ENCODE measurements at regions not wholly inside any gene's neighbourhood (a gene's known extent, or its start where the extent isn't known, plus 50 kb on each side); places are given as distances from the start of the nearest gene placed in this dataset.

DNA sequence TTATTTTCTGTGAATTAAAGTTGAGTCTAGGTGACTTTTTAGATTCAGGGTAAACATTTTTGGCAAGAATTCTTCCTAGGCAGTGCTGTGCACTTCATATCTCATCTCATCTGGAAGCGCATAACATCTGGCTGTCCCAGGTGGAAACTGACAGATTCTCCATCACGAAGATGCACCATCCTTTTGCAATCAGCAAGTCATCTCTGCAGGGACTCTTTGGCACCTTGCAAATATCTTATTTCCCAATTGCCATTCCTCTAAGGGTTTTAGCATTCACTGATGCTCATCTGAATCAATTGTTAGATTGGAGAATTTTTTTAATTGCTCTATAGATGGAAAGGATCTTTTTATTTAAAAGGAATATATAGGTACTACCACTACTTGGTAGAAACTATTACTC, 282.7 kb upstream of the ATP10A start:
- no peak overlapping the region for H3K9ac ChIP-seq (ENCODE audit: low read length)
- no peak overlapping the region for H3K4me2 ChIP-seq (replicated peaks; ENCODE audit: low read depth, low read length, poor library complexity, severe bottlenecking)
- H3K4me1 Mint-ChIP-seq, result no peaks in the 10 kb centered on the region
- H3K27me3 Mint-ChIP-seq, result peaks cover 3% of the 10 kb centered on the region
- H3K4me3 ChIP-seq (ENCODE audit: control extremely low read depth in 1 of 5, extremely low read depth in 1 of 5, insufficient read depth in 1 of 5, low read depth in 2 of 5, low read length in 4 of 5), result no peak overlapping the region
- H3K27ac ChIP-seq (ENCODE audit: low read length in 2 of 2), result no peak overlapping the region
- H3K79me2 ChIP-seq (ENCODE audit: control insufficient read depth, insufficient read depth, low read length), result no peaks in the 10 kb centered on the region
- H4K20me1 ChIP-seq (ENCODE audit: control insufficient read depth, insufficient read depth, low read length, poor library complexity, severe bottlenecking), result no peaks in the 10 kb centered on the region
- 88% methylated on average over 2 of the region's 2 CpGs for WGBS (ENCODE audit: insufficient coverage)
- ChIA-PET CTCF (no interaction called here), POLR2A (no interaction called here)
- no peak overlapping the region for H3K27ac Mint-ChIP-seq
- ATAC-seq (ENCODE audit: low read depth) (no peak), DNase-seq (no peak)
- H2AFZ ChIP-seq (ENCODE audit: insufficient read depth, low read depth, low read length, poor library complexity, severe bottlenecking), result no peak overlapping the region
- intact Hi-C loops (cut with micrococcal nuclease), result no loop called here
- no peak overlapping the region for H3K4me3 Mint-ChIP-seq
- peaks cover 5% of the 10 kb centered on the region for H3K9me3 Mint-ChIP-seq (ENCODE audit: insufficient read depth)
- H3K9me3 ChIP-seq (ENCODE audit: control extremely low read depth in 1 of 3, control insufficient read depth in 2 of 3, insufficient read depth in 1 of 3, low read length in 2 of 3), result peaks cover 0 to 3% (median 0%) of the 10 kb centered on the region in 3 donors
- H3K36me3 ChIP-seq (replicated peaks in 1 of 2; ENCODE audit: control extremely low read depth in 1 of 2, control insufficient read depth in 1 of 2, extremely low read depth in 1 of 2, insufficient read depth in 2 of 2, low read length in 1 of 2), result no peaks in the 10 kb centered on the region
- no peaks in the 10 kb centered on the region for H3K4me1 ChIP-seq (ENCODE audit: control insufficient read depth in 2 of 2, insufficient read depth in 2 of 2, low read length in 2 of 2)
- TF ChIP-seq, protein P1, sequence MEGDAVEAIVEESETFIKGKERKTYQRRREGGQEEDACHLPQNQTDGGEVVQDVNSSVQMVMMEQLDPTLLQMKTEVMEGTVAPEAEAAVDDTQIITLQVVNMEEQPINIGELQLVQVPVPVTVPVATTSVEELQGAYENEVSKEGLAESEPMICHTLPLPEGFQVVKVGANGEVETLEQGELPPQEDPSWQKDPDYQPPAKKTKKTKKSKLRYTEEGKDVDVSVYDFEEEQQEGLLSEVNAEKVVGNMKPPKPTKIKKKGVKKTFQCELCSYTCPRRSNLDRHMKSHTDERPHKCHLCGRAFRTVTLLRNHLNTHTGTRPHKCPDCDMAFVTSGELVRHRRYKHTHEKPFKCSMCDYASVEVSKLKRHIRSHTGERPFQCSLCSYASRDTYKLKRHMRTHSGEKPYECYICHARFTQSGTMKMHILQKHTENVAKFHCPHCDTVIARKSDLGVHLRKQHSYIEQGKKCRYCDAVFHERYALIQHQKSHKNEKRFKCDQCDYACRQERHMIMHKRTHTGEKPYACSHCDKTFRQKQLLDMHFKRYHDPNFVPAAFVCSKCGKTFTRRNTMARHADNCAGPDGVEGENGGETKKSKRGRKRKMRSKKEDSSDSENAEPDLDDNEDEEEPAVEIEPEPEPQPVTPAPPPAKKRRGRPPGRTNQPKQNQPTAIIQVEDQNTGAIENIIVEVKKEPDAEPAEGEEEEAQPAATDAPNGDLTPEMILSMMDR (IDR thresholded peaks at IDR 0.05), result no peak
- no peak for TF ChIP-seq EZH2 (IDR thresholded peaks at IDR 0.05; ENCODE audit: borderline replicate concordance, insufficient read depth, low read depth, low read length, poor library complexity, severe bottlenecking)
- no peaks in the 10 kb centered on the region for H3K27me3 ChIP-seq (replicated peaks in 1 of 4; ENCODE audit: control extremely low read depth in 1 of 4, control insufficient read depth in 3 of 4, insufficient read depth in 4 of 4, low read length in 3 of 4)

GRCh38 chr15:26144836-26145235, 281.7 kb upstream of the ATP10A start:
- no peaks in the 10 kb centered on the region for H3K79me2 ChIP-seq (ENCODE audit: control insufficient read depth, insufficient read depth, low read length)
- no peak overlapping the region for H3K27ac ChIP-seq (ENCODE audit: low read length in 2 of 2)
- H3K4me1 Mint-ChIP-seq, result no peaks in the 10 kb centered on the region
- H3K9ac ChIP-seq (ENCODE audit: low read length), result no peak overlapping the region
- WGBS (ENCODE audit: insufficient coverage), result 88% methylated on average over 3 of the region's 4 CpGs
- ChIA-PET POLR2A (no interaction called here), CTCF (no interaction called here)
- H3K4me3 Mint-ChIP-seq, result no peak overlapping the region
- H3K27me3 Mint-ChIP-seq, result no peaks in the 10 kb centered on the region
- intact Hi-C loops (cut with micrococcal nuclease), result no loop called here
- H3K4me3 ChIP-seq (ENCODE audit: control extremely low read depth in 1 of 5, extremely low read depth in 1 of 5, insufficient read depth in 1 of 5, low read depth in 2 of 5, low read length in 4 of 5), result no peak overlapping the region
- DNase-seq (no peak), ATAC-seq (ENCODE audit: low read depth) (no peak)
- no peaks in the 10 kb centered on the region for H3K36me3 ChIP-seq (replicated peaks in 1 of 2; ENCODE audit: control extremely low read depth in 1 of 2, control insufficient read depth in 1 of 2, extremely low read depth in 1 of 2, insufficient read depth in 2 of 2, low read length in 1 of 2)
- H3K27ac Mint-ChIP-seq, result no peak overlapping the region
- no peaks in the 10 kb centered on the region for H3K27me3 ChIP-seq (replicated peaks in 1 of 4; ENCODE audit: control extremely low read depth in 1 of 4, control insufficient read depth in 3 of 4, insufficient read depth in 4 of 4, low read length in 3 of 4)
- TF ChIP-seq, protein P1 (IDR thresholded peaks at IDR 0.05), result no peak
- no peak for TF ChIP-seq EZH2 (IDR thresholded peaks at IDR 0.05; ENCODE audit: borderline replicate concordance, insufficient read depth, low read depth, low read length, poor library complexity, severe bottlenecking)
- H3K4me1 ChIP-seq (ENCODE audit: control insufficient read depth in 2 of 2, insufficient read depth in 2 of 2, low read length in 2 of 2), result no peaks in the 10 kb centered on the region
- H3K4me2 ChIP-seq (replicated peaks; ENCODE audit: low read depth, low read length, poor library complexity, severe bottlenecking), result no peak overlapping the region
- no peaks in the 10 kb centered on the region for H4K20me1 ChIP-seq (ENCODE audit: control insufficient read depth, insufficient read depth, low read length, poor library complexity, severe bottlenecking)
- H2AFZ ChIP-seq (ENCODE audit: insufficient read depth, low read depth, low read length, poor library complexity, severe bottlenecking), result no peak overlapping the region
- peaks cover 2% of the 10 kb centered on the region for H3K9me3 Mint-ChIP-seq (ENCODE audit: insufficient read depth)
- H3K9me3 ChIP-seq (ENCODE audit: control extremely low read depth in 1 of 3, control insufficient read depth in 2 of 3, insufficient read depth in 1 of 3, low read length in 2 of 3), result peaks cover 0 to 3% (median 0%) of the 10 kb centered on the region in 3 donors
